ENCODE measurements at regions not wholly inside any gene's neighbourhood (a gene's known extent, or its start where the extent isn't known, plus 50 kb on each side); places are given as distances from the start of the nearest gene placed in this dataset.

DNA sequence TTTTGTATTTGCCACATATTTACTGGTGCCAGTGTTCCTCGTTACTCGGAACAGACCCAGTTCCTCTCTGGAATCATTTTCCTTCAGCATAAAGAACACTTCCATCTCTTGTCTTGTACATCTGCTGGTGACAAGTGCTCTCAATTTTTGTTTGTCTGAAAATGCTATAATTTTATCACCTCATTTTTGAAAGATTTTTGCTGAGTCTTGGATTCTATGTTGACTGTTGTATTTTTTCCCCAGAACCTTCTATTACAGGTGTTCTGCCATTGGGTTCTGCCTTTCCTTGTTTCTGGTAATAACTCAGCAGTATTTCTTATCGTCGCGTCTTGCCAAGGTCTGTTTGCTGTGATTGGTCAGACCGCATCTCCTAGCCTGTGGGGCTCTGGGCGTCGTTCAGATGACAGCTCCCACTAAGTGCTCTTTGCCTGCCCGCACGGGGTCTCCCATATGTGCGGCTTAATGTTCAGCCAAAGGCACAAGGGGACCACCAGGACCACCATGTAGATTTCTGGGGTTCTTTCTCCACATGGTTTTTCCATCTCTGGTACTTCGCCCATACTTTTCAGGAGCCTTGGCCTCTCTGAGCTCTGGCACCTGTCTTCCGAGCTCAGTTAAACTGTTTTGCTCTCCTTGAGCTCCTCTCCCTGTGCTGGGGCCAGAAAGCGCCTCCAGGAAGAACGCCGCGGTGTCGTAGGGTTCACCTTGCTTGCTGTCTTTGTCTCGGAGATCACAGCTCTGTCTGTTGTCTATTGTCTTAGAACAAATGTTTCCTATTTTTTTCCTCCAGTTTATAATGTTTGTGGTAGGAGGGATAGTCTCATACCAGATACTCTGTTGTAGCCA, 80.0 kb downstream of the METRNL start:
- ATAC-seq (ENCODE audit: low FRiP score) (no peak), DNase-seq (ENCODE audit: low spot score) (no peak)
- TF ChIP-seq, protein P1, sequence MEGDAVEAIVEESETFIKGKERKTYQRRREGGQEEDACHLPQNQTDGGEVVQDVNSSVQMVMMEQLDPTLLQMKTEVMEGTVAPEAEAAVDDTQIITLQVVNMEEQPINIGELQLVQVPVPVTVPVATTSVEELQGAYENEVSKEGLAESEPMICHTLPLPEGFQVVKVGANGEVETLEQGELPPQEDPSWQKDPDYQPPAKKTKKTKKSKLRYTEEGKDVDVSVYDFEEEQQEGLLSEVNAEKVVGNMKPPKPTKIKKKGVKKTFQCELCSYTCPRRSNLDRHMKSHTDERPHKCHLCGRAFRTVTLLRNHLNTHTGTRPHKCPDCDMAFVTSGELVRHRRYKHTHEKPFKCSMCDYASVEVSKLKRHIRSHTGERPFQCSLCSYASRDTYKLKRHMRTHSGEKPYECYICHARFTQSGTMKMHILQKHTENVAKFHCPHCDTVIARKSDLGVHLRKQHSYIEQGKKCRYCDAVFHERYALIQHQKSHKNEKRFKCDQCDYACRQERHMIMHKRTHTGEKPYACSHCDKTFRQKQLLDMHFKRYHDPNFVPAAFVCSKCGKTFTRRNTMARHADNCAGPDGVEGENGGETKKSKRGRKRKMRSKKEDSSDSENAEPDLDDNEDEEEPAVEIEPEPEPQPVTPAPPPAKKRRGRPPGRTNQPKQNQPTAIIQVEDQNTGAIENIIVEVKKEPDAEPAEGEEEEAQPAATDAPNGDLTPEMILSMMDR (IDR thresholded peaks at IDR 0.05): no peak

DNA sequence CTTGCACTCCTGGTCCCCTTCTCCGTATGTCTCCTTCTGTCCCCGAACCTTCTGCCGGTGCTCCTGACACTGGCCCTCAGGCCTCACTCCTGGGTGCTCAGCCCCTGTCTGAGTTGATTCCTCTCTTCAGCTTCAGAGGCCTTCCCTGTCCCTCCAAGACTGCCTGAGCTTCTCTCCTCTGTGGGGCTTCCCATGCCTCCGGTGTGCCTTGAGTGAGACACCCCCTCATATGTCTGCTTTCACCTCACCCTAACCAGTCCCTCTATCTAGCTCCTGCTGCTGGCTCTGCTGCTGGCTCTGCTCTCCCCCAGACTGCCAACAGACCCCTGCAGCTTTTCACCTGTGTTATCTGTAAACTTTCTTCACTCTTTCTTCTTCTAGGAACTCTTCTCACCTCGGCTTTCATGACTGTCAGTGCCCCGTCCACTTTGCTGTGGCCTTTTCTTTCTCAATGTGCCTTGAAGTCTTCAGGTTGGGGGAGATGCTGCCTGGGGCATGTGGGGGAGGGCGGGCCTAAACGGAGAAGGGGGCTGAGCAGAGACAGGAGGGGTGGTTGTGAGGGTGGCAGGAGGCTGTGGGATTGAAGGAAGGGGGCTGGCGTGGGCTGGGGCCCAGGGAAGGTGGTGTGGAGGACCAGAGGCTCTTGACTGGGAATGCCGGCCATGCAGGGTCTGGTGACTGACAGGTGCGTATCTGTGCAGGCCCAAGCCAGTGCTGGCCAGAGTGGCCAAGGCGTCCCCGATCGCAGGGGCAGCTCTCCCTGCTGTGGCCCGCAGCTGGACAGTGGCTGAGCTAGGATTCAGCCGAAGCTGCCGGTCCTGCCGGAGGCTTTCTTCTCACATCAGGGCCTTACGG, 81.3 kb downstream of the METRNL start:
- DNase-seq (ENCODE audit: low spot score) (peak; percentile 20), ATAC-seq (ENCODE audit: low FRiP score) (no peak)

DNA sequence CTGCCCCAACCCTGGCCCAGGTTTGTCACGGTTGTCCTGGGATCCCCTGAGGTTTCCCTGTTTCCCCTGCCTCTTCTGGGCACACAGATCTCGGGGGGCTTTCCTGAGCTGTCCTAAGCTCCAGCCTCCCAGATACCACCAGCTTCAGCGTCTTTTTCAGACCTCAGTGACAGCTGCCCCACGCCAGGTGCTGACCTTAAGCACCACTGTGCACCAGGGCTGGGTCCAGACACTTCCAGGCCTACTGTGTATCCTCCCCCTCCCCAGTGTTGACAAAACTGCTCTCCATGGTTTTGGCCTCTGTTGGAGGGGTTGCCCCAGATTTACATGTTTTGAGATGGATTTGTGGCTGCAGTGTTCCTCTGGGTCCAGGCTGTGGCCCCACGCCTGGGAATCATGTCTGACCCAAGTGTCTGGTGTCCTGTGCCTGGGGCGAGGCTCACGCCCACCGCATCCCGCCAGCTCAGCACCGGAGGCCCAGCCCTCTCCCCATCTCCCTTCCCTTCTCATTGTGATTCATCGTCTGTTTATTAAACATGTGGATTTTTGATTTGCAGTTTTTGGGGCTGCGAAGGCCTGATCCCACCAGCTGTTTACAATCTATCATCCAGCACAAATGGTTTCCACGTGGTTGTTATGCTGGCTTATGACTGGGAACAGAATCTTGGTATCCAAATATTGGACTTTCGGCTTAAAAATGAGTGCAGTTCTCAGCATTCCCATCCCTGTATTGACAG, 82.1 kb downstream of the METRNL start:
- DNase-seq (ENCODE audit: low spot score): no peak
- TF ChIP-seq, protein P1 (IDR thresholded peaks at IDR 0.05): no peak
- ATAC-seq (ENCODE audit: low FRiP score): no peak

More for the DNA sequence above, 81.3 kb downstream of the METRNL start:
- TF ChIP-seq, protein P1 (IDR thresholded peaks at IDR 0.05): no peak

DNA sequence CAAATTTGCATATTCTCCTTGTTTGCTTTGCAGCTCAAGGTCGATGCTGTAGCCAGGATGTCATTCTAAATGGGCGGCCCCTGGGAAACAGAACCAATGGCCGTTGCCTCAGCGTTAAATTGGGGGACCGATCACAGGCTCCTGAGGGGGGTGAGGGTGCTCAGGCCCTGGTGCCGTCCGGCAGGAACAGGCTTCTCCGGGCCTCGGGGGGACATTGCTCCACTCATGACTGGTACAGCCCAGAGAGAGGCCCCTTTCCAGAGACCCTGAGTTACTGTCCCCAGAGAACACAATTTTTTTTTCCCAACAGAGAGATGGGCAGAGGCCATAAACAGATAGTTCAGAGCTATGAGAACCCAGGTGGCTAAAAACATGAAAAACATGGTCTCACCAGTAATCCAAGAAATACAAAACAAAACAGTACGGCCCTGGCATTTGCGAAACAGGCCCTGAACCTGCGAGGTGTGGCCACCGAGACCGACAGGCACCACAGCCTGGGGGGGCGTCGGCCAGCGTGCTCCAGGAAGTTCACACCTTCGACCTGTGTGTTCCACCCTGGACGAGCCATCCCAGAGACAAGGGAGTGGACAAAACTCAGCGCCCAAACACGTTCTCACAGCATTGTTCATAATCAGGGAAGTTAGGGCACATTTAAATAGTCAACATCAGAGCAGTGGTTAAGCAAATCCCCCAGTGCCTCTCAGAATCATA, 82.8 kb downstream of the METRNL start:
- DNase-seq (ENCODE audit: low spot score) (no peak), ATAC-seq (ENCODE audit: low FRiP score) (no peak)
- TF ChIP-seq, protein P1 (IDR thresholded peaks at IDR 0.05): no peak

DNA sequence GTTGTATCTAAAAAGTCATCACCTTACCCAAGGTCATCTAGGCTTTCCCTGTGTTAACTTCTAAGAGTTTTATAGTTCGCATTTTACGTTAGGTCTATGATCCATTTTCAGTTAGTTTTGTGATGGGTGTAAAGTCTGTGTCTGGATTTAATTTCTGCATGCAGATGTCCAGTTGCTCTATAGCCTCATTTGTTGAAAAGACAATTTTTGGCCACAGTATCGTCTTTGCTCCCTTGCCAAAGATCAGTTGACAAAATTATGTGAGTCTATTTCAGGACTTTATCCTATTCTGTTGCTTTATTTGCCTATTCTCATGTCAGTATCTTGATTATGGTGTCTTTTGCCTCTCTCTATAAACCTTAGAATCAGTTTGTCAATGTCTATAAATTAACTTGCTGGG, 85.1 kb downstream of the METRNL start:
- DNase-seq (ENCODE audit: low spot score) (no peak), ATAC-seq (ENCODE audit: low FRiP score) (no peak)
- TF ChIP-seq, protein P1 (IDR thresholded peaks at IDR 0.05): no peak

DNA sequence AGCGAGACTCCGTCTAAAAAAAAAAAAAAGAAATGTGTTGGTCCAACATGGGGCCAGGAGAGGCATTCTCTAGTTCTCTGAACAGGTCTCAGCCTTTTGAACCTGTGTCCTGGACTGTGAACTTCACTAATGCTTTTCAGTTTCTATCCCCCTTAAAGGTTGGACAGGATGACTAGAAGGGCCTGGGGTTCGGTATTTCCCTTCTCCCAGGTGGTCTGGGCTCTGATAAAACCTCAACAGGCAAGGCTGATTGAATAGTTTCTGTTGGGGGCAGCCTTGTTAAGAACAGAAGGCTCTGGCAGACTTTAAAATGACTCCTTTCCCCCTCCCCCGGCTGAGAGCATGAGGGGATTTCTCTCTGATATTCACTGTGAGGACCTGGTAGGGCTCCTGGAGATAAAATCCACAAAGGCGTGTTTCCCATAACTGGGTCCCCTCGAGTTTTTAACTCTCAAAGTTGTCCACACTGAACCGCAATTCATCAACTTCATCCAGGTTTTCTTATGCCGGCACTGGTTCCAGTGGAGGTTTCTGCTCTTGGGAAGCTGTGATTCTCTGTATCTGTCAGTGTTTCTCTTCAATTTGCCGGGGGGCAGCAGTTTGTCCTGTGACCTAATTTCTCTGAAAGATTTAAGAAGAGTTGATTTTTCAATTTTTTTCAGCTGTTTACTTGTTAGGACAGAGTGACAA, 91.3 kb downstream of the METRNL start:
- ATAC-seq (ENCODE audit: low FRiP score): no peak
- TF ChIP-seq, protein P1 (IDR thresholded peaks at IDR 0.05): no peak
- no peak for DNase-seq (ENCODE audit: low spot score)
